NCI-H526 treated with DMSO at 0.1 percent for 48 hours (cell line): ENCODE measurements at regions not wholly inside any gene's neighbourhood (a gene's known extent, or its start where the extent isn't known, plus 50 kb on each side); places are given as distances from the start of the nearest gene placed in this dataset.

Source experiments
- DNase-seq: peaks from one replicate; lab custom pipeline; 2025; lab: John Stamatoyannopoulos, UW

DNA sequence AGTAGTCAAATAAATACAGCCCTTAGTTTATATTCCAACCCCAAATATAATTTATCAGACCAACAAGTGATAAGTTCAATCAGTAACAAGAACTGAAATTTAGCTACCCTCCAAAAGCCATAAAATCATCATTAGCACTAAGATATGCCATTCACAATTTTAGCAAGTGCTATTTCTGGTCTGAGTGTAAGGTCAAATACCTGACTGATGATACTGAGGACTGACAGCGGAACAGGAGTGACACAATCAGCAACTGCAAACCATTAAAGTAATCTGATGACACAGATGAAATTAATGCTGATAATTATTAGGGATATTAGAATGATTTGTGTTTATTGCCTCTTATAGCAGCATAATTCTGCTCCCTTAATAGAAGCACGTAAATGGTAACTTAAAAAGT is 152.7 kb upstream of the SPHKAP start:
- DNase-seq = no peak

- DNase-seq = no peak
Measured at GRCh38 chr2:228329282-228329681, 147.8 kb upstream of the SPHKAP start.

GRCh38 chr2:228321015-228321414 is 139.5 kb upstream of the SPHKAP start:
- no peak for DNase-seq

GRCh38 chr2:228318218-228318617 is 136.7 kb upstream of the SPHKAP start:
- DNase-seq = peak; percentile 15

DNA sequence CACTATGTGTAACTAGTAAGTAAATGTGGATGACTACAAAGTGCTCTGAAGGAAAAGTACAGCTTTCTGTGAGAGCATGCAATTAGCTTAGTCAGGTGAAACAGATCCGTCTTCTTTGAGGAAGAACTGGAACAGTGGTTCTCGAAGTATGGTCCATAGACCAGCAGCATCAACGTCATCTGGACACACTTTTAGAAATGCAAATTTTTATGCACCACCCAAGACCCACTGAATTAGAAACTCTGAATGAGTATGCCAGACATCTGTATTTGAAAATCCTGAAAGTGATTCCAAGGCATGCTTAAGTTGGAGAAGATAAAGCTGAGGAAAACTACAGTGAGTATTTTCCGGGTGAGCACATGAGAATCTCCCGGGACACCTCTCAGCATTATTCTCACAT is 130.7 kb upstream of the SPHKAP start:
- no peak for DNase-seq

GRCh38 chr2:228303960-228304359 is 122.5 kb upstream of the SPHKAP start:
- no peak for DNase-seq

- no peak for DNase-seq
Measured at GRCh38 chr2:228283491-228284171, 102.1 kb upstream of the SPHKAP start.

GRCh38 chr2:228282376-228282775 is 100.9 kb upstream of the SPHKAP start:
- no peak for DNase-seq

- no peak for DNase-seq
Measured at GRCh38 chr2:228273159-228273558, 91.7 kb upstream of the SPHKAP start.

DNA sequence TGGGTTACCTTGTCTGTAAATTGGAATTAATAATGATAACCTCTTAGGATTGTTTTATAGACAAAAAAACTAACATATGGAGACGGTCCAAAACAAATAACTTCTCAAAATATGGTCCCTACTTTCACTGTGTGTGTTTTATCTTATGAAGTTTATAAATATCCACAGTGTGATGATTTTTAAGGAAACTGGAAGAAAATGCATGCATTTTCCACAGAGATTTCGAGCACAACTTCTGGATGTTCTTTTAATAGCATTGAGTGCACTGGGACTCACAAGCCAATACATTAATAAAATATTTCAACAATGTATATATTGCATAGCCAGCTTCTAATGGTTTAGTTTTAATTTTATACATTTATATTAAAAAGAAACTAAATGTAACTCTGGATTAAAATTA is 87.9 kb upstream of the SPHKAP start:
- no peak for DNase-seq

- no peak for DNase-seq
Measured at GRCh38 chr2:228268756-228269155, 87.3 kb upstream of the SPHKAP start.

DNA sequence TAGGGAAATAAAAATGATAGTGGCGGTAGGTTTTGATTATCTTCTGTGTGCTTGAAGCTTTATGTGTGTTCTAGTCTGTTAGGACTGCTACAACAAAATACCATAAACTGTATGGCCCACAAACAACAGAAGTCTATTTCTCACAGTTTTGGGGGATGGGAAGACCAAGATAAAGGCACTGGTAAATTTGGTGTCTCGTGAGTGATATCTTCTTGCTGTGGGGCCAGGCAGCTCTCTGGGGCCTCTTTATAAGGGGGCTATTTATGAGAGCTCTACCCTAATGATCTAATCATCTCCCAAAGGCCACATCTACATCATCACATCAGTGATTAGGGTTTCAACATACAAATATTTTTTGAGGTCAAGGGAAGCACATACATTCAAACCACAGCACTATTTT is 86.8 kb upstream of the SPHKAP start:
- no peak for DNase-seq

GRCh38 chr2:228263156-228263555 is 81.7 kb upstream of the SPHKAP start:
- no peak for DNase-seq

DNA sequence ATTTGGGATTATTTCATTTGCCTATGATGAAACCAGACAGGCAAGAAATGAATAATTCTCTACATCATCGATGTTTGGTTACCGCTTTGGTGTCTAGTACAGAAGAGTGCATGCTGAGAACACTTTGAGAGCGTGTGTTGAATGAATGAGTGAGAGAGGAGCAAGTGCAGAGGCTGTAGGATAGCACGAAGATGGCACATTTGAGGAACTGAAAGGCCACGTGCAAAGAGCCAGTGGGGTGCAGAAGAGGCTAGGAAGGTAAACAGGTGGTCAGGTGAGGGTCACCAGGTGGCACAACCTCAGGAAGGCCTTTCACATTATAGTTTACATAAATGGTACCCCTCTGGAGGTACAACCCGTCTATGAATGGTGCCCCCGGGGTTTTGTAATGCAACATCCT is 80.1 kb upstream of the SPHKAP start:
- no peak for DNase-seq

GRCh38 chr2:228257379-228257778 is 75.9 kb upstream of the SPHKAP start:
- DNase-seq = no peak

DNA sequence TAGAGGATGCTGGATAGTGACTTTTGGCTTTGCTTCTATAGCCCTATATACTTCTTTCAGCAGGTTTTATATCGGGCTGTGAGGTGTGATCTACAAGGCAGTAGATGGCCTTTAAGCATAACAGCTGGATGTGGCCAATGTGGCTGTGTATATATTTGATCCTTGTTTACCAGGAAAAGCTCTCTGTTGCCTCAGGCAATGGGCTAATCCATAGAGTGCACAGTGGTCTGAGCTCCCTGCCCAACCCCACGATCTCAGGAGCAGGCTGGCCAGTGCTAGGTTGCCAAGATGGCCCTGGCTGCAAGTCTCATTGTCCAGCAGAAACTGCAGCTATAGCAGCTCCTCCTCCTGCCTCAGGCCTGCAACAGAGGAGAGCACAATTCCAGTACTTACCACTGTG is 72.3 kb upstream of the SPHKAP start:
- no peak for DNase-seq

DNA sequence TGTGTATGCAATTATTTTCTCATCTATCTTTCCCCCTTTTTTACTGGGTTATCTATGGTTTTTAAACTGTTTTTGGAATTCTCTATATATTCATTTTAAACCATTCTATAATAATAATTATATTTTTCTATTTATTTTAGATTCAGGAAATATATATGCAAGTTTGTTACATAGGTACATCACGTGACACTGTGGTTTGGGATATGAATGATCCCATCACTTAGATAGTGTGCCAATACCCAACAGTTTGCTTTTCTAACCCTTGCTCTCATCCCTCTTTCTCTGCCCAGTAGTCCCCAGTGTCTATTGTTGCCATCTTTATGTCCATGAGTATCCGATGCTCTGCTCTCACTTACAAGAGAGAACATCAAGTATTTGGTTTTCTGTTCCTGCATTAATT is 65.8 kb upstream of the SPHKAP start:
- no peak for DNase-seq

GRCh38 chr2:228245601-228246000 is 64.1 kb upstream of the SPHKAP start:
- DNase-seq = no peak

GRCh38 chr2:228242591-228242990 is 61.1 kb upstream of the SPHKAP start:
- no peak for DNase-seq

- DNase-seq = no peak
Measured at GRCh38 chr2:228239907-228240561, 58.5 kb upstream of the SPHKAP start.

GRCh38 chr2:228239207-228239906 is 57.9 kb upstream of the SPHKAP start:
- no peak for DNase-seq
